GM06990 (cell line): ENCODE measurements at regions not wholly inside any gene's neighbourhood (a gene's known extent, or its start where the extent isn't known, plus 50 kb on each side); places are given as distances from the start of the nearest gene placed in this dataset.
"Not testable (repeated sequence)": the region's sequence is repeated elsewhere in the genome, so short reads cannot be mapped to it uniquely, and the experiment has no call there.

Source experiments
- DNase-seq: peaks from one replicate; pipeline ENCODE4 v3.0.0-alpha.2; 2011; ENCODE audit not compliant: insufficient read length; ENCODE audit errors: extremely low read depth
- H3K27me3 ChIP-seq: replicated peaks from 2 replicates; pipeline ENCODE4 v1.6.0; 2011; ENCODE audit warnings: low read length; ENCODE audit not compliant: control insufficient read depth, insufficient read depth
- H3K36me3 ChIP-seq: 2 replicates; pipeline ENCODE4 v1.5.1; 2011; ENCODE audit warnings: low read length; ENCODE audit not compliant: control insufficient read depth, insufficient read depth
- H3K4me3 ChIP-seq: replicated peaks from 2 replicates; pipeline ENCODE4 v1.5.1; 2011; ENCODE audit warnings: low read depth, mild to moderate bottlenecking, control low read depth, low read length
- TF ChIP-seq, protein P1 (sequence below): IDR thresholded peaks from 2 replicates; pipeline ENCODE4 v1.5.1; 2011; ENCODE audit warnings: low read length, control low read depth, mild to moderate bottlenecking, inconsistent platforms; ENCODE audit not compliant: insufficient read depth, poor library complexity, severe bottlenecking

DNA sequence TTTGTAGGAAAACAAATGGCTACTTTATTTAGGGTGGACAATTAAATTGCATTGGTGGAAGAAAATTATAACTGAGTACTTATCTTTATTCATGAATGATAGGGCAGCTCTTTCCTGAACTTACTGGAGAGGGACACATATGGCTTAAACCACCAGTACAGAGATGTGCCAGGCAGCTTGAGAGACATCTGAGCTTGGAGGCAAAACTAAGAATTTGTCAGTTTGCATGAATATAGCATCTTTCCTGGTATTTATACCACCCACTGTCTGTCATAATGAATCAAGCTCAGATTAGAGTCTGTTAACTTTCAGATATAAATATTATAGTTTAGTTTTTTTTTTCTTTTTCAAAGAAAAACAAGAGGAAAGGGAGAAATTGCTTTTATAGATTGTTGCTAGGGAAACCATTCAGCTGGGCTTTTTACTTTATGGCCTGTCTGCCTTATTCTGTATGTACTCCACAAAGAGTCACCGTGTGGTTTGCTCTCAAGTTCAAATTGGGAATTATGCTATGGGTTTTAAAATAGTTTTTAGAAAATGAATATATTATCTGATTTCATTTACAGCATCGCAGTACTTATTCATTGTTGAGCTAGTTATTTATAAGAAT is 477.0 kb upstream of the CHORDC1 start:
- TF ChIP-seq, protein P1, sequence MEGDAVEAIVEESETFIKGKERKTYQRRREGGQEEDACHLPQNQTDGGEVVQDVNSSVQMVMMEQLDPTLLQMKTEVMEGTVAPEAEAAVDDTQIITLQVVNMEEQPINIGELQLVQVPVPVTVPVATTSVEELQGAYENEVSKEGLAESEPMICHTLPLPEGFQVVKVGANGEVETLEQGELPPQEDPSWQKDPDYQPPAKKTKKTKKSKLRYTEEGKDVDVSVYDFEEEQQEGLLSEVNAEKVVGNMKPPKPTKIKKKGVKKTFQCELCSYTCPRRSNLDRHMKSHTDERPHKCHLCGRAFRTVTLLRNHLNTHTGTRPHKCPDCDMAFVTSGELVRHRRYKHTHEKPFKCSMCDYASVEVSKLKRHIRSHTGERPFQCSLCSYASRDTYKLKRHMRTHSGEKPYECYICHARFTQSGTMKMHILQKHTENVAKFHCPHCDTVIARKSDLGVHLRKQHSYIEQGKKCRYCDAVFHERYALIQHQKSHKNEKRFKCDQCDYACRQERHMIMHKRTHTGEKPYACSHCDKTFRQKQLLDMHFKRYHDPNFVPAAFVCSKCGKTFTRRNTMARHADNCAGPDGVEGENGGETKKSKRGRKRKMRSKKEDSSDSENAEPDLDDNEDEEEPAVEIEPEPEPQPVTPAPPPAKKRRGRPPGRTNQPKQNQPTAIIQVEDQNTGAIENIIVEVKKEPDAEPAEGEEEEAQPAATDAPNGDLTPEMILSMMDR: no peak
- Histone ChIP-seq H3K36me3 (no peaks in the 10 kb centered on the region), H3K27me3 (no peaks in the 10 kb centered on the region), H3K4me3 (no peak overlapping the region)
- no peak for DNase-seq

DNA sequence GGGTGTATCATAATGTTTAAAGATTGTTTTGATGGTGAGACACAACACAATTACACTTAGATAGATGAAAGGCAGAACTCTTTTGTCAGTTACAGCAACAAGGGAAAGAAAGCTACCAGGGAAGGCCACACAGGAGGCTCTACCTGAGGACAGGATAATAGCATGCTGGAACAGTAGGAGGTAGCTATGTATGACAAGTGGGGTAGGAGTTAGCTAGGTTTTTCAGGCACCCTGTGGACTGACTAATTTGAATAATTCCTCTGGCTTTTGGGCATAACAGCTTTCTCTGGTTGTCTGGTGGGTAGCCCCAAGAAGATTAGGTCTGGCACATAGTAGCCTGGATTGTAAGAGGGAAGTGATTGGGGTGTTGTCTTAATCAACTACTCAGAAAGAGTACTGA is 475.4 kb upstream of the CHORDC1 start:
- Histone ChIP-seq H3K27me3 (no peaks in the 10 kb centered on the region), H3K4me3 (no peak overlapping the region), H3K36me3 (no peaks in the 10 kb centered on the region)
- DNase-seq: no peak
- TF ChIP-seq, protein P1: no peak

- not testable (repeated sequence) for DNase-seq, H3K36me3 ChIP-seq, H3K27me3 ChIP-seq, H3K4me3 ChIP-seq
Observed at GRCh38 chr11:90675496-90675895, 452.6 kb upstream of the CHORDC1 start.

- DNase-seq: no peak
- Histone ChIP-seq H3K4me3 (no peak overlapping the region), H3K36me3 (no peaks in the 10 kb centered on the region), H3K27me3 (no peaks in the 10 kb centered on the region)
- TF ChIP-seq, protein P1: no peak
Observed at GRCh38 chr11:90669094-90669493, 446.2 kb upstream of the CHORDC1 start.

DNA sequence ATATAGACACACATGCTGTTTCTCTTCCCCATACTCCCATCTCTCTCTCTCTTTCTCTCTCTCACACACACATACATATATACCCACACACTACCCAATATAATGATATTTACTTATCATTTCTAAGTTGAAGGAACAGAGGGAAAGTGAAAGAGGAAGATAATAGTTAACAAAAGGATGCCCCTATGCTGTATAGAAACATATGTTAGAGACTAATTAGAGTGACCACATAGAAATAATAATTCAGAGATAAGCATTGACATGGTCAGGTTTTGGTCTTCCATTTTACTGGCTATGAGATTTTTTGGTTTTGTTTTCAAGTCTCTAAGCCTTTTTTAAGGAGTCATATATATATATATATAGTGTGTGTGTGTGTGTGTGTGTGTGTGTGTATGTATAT is 445.7 kb upstream of the CHORDC1 start:
- no peak for DNase-seq
- Histone ChIP-seq H3K36me3 (no peaks in the 10 kb centered on the region), H3K4me3 (no peak overlapping the region), H3K27me3 (no peaks in the 10 kb centered on the region)
- TF ChIP-seq, protein P1: no peak

- DNase-seq: no peak
- H3K4me3 ChIP-seq: no peak overlapping the region
- TF ChIP-seq, protein P1: no peak
- H3K36me3 ChIP-seq: no peaks in the 10 kb centered on the region
- H3K27me3 ChIP-seq: no peaks in the 10 kb centered on the region
Observed at GRCh38 chr11:90661233-90661632, 438.4 kb upstream of the CHORDC1 start.
